GM19324 (cell line): ENCODE measurements at regions not wholly inside any gene's neighbourhood (a gene's known extent, or its start where the extent isn't known, plus 50 kb on each side); places are given as distances from the start of the nearest gene placed in this dataset.

Source experiments
- ATAC-seq: cut with Tn5 transposase; IDR thresholded peaks from one replicate; pipeline ENCODE4 v1.9.1; 2021; ENCODE audit warnings: mild to moderate bottlenecking, moderate library complexity; ENCODE audit not compliant: unreplicated experiment, low FRiP score

- no peak for ATAC-seq
Observed at GRCh38 chr11:109853156-109853776, 239.9 kb upstream of the ZC3H12C start.

- no peak for ATAC-seq
Observed at GRCh38 chr11:109854731-109855130, 238.5 kb upstream of the ZC3H12C start.

GRCh38 chr11:109856928-109857327 is 236.3 kb upstream of the ZC3H12C start:
- no peak for ATAC-seq

GRCh38 chr11:109857637-109858036 is 235.6 kb upstream of the ZC3H12C start:
- ATAC-seq: no peak

GRCh38 chr11:109858152-109858551 is 235.0 kb upstream of the ZC3H12C start:
- no peak for ATAC-seq

GRCh38 chr11:109859045-109859724 is 234.0 kb upstream of the ZC3H12C start:
- ATAC-seq: no peak

- no peak for ATAC-seq
Observed at GRCh38 chr11:109862835-109863234, 230.4 kb upstream of the ZC3H12C start.

- ATAC-seq: peak; percentile 81
Observed at GRCh38 chr11:109864151-109864661, 229.0 kb upstream of the ZC3H12C start.

- ATAC-seq: no peak
Observed at GRCh38 chr11:109864834-109865547, 228.2 kb upstream of the ZC3H12C start.

- ATAC-seq: no peak
Observed at GRCh38 chr11:109865548-109866186, 227.5 kb upstream of the ZC3H12C start.

- ATAC-seq: no peak
Observed at GRCh38 chr11:109867784-109868183, 225.4 kb upstream of the ZC3H12C start.

GRCh38 chr11:109869536-109869935 is 223.7 kb upstream of the ZC3H12C start:
- ATAC-seq: no peak

- no peak for ATAC-seq
Observed at GRCh38 chr11:109870297-109870696, 222.9 kb upstream of the ZC3H12C start.

GRCh38 chr11:109877043-109877442 is 216.1 kb upstream of the ZC3H12C start:
- no peak for ATAC-seq

- no peak for ATAC-seq
Observed at GRCh38 chr11:109884501-109884900, 208.7 kb upstream of the ZC3H12C start.

- no peak for ATAC-seq
Observed at GRCh38 chr11:109885006-109885405, 208.2 kb upstream of the ZC3H12C start.

GRCh38 chr11:109892321-109892794 is 200.8 kb upstream of the ZC3H12C start:
- ATAC-seq: no peak

GRCh38 chr11:109894242-109894641 is 198.9 kb upstream of the ZC3H12C start:
- ATAC-seq: no peak

GRCh38 chr11:109898592-109898991 is 194.6 kb upstream of the ZC3H12C start:
- no peak for ATAC-seq

- ATAC-seq: no peak
Observed at GRCh38 chr11:109902764-109903433, 190.3 kb upstream of the ZC3H12C start.
